ENCODE measurements at regions not wholly inside any gene's neighbourhood (a gene's known extent, or its start where the extent isn't known, plus 50 kb on each side); places are given as distances from the start of the nearest gene placed in this dataset.
A peak's percentile ranks its signal among the peaks of the same experiment; 100 is the strongest.

- TF ChIP-seq ZNF318 (CRISPR knock-in tag; IDR thresholded peaks at IDR 0.05) (no peak), ZIK1 (CRISPR knock-in tag; IDR thresholded peaks at IDR 0.05; ENCODE audit: borderline replicate concordance, low read depth) (no peak), ZNF207 (IDR thresholded peaks at IDR 0.05; ENCODE audit: borderline replicate concordance) (no peak), NCOA2 (CRISPR knock-in tag; IDR thresholded peaks at IDR 0.05) (peak; percentile 95), HNF1A (IDR thresholded peaks at IDR 0.05; ENCODE audit: low read depth) (peak; percentile 75), HNF1A (CRISPR knock-in tag; IDR thresholded peaks at IDR 0.05; ENCODE audit: borderline replicate concordance) (peak; percentile 94), SMAD1 (CRISPR knock-in tag; IDR thresholded peaks at IDR 0.05; ENCODE audit: borderline replicate concordance, low read depth) (no peak), AKAP8 (CRISPR knock-in tag; IDR thresholded peaks at IDR 0.05) (no peak), CAMTA2 (CRISPR knock-in tag; IDR thresholded peaks at IDR 0.05; ENCODE audit: borderline replicate concordance) (no peak), ZEB1 (IDR thresholded peaks at IDR 0.05; ENCODE audit: insufficient replicate concordance, low read depth) (no peak), TCF12 (IDR thresholded peaks at IDR 0.05) (no peak), TCF12 (CRISPR knock-in tag; IDR thresholded peaks at IDR 0.05) (peak; percentile 87; the same call in 1 of the 2 replicates), CENPX (CRISPR knock-in tag; IDR thresholded peaks at IDR 0.05) (no peak), DDIT3 (CRISPR knock-in tag; IDR thresholded peaks at IDR 0.05) (no peak), FOXC1 (CRISPR knock-in tag; IDR thresholded peaks at IDR 0.05; ENCODE audit: borderline replicate concordance) (no peak), ATF7-NPFF (CRISPR knock-in tag; IDR thresholded peaks at IDR 0.05; ENCODE audit: low read depth) (no peak)
These were observed 147.1 kb downstream of the ZNF608 start (continued) for GRCh38 chr5:124599028-124599973.
